ENCODE measurements at regions not wholly inside any gene's neighbourhood (a gene's known extent, or its start where the extent isn't known, plus 50 kb on each side); places are given as distances from the start of the nearest gene placed in this dataset.

- ChIA-PET POLR2A (no interaction called here), CTCF (ENCODE audit: low intra/inter-chr PET ratio, low total read pairs) (no interaction called here)
- BruUV-seq (replicated peaks), result no TSS peak
- ATAC-seq, result no peak
- in situ Hi-C loops (cut with HindIII; ENCODE audit: extremely low pct_ligation_motif_present, low pct_unique_long_range_greater_than_20kb) (no loop called here), intact Hi-C loops (cut with micrococcal nuclease; ENCODE audit: unreplicated experiment) (no loop called here)
- no peak overlapping the region for H3K27ac ChIP-seq (ENCODE audit: extremely low read length, insufficient read depth, low read length)
- no peak for DNase-seq (ENCODE audit: low spot score)
- TF ChIP-seq ZBTB43 (CRISPR knock-in tag; conservative IDR thresholded peaks at IDR 0.05), result no peak
- no peak for TF ChIP-seq ZNF17 (CRISPR knock-in tag; IDR thresholded peaks at IDR 0.05)
- no peak for TF ChIP-seq ATAD3A (CRISPR knock-in tag; IDR thresholded peaks at IDR 0.05)
- H3K9ac ChIP-seq (ENCODE audit: insufficient read depth, low read depth, low read length), result no peak overlapping the region
- no peaks in the 10 kb centered on the region for H4K20me1 ChIP-seq (ENCODE audit: insufficient read depth, low read length)
- H3K27me3 ChIP-seq (ENCODE audit: control insufficient read depth in 1 of 2, insufficient read depth in 2 of 2, low read length in 2 of 2), result 0 out of 5 replicates have a peak, but pooled peaks cover 0 to under 1% of the 10 kb centered on the region in 2 experiments
- H3K9me3 ChIP-seq (ENCODE audit: low read length), result no peaks in the 10 kb centered on the region
- H3K4me3 ChIP-seq (replicated peaks in 1 of 3; ENCODE audit: insufficient read depth in 1 of 3, low read depth in 2 of 3, low read length in 3 of 3), result no peak overlapping the region
- FAIRE-seq, result no peak
- no peak overlapping the region for H2AFZ ChIP-seq (ENCODE audit: low read length)
- H3K36me3 ChIP-seq (replicated peaks in 1 of 2; ENCODE audit: control insufficient read depth in 1 of 2, insufficient read depth in 2 of 2, low read length in 2 of 2), result no peaks in the 10 kb centered on the region
- no peaks in the 10 kb centered on the region for H3K79me2 ChIP-seq (ENCODE audit: insufficient read depth, low read length)
- H3K4me1 ChIP-seq (ENCODE audit: insufficient read depth, low read length), result no peaks in the 10 kb centered on the region
- WGBS (ENCODE audit: low lambda C conversion rate), result 37% methylated on average over 2 of the region's 2 CpGs
- no peak overlapping the region for H3K4me2 ChIP-seq (ENCODE audit: low read depth, low read length)
These were observed 395.1 kb downstream of the RAPGEF2 start for GRCh38 chr4:159497936-159498335.

- BruUV-seq (replicated peaks), result no TSS peak
- Histone ChIP-seq H2AFZ (ENCODE audit: low read length) (no peak overlapping the region), H3K4me3 (replicated peaks in 1 of 3; ENCODE audit: insufficient read depth in 1 of 3, low read depth in 2 of 3, low read length in 3 of 3) (no peak overlapping the region), H4K20me1 (ENCODE audit: insufficient read depth, low read length) (no peaks in the 10 kb centered on the region), H3K79me2 (ENCODE audit: insufficient read depth, low read length) (no peaks in the 10 kb centered on the region), H3K27me3 (ENCODE audit: control insufficient read depth in 1 of 2, insufficient read depth in 2 of 2, low read length in 2 of 2) (peaks cover 0 to 6% of the 10 kb centered on the region in 2 experiments; a peak in 1 of 5 replicates), H3K36me3 (replicated peaks in 1 of 2; ENCODE audit: control insufficient read depth in 1 of 2, insufficient read depth in 2 of 2, low read length in 2 of 2) (no peaks in the 10 kb centered on the region), H3K9me3 (ENCODE audit: low read length) (no peaks in the 10 kb centered on the region), H3K4me1 (ENCODE audit: insufficient read depth, low read length) (no peaks in the 10 kb centered on the region), H3K27ac (ENCODE audit: extremely low read length, insufficient read depth, low read length) (no peak overlapping the region), H3K9ac (ENCODE audit: insufficient read depth, low read depth, low read length) (no peak overlapping the region), H3K4me2 (ENCODE audit: low read depth, low read length) (no peak overlapping the region)
- intact Hi-C loops (cut with micrococcal nuclease; ENCODE audit: unreplicated experiment), result no loop called here
- ATAC-seq (peak; percentile 96), DNase-seq (ENCODE audit: low spot score) (peak; percentile 17), FAIRE-seq (no peak)
- CTCF ChIA-PET (ENCODE audit: low intra/inter-chr PET ratio, low total read pairs), result no interaction called here
- 0% methylated on average over 5 of the region's 5 CpGs for WGBS (ENCODE audit: low lambda C conversion rate)
- POLR2A ChIA-PET, result no interaction called here
- in situ Hi-C loops (cut with HindIII; ENCODE audit: extremely low pct_ligation_motif_present, low pct_unique_long_range_greater_than_20kb), result no loop called here
- TF ChIP-seq FOXP4 (CRISPR knock-in tag; IDR thresholded peaks at IDR 0.05) (peak; percentile 27; the same call in 1 of the 2 replicates), BRCA1 (CRISPR knock-in tag; IDR thresholded peaks at IDR 0.05) (no peak), GATAD2A (CRISPR knock-in tag; IDR thresholded peaks at IDR 0.05) (0 out of 2 replicates have a peak, but pooled peaks have one; percentile 26), RBAK (CRISPR knock-in tag; IDR thresholded peaks at IDR 0.05) (no peak), KLF15 (CRISPR knock-in tag; IDR thresholded peaks at IDR 0.05; ENCODE audit: borderline replicate concordance) (no peak), ZNF251 (CRISPR knock-in tag; IDR thresholded peaks at IDR 0.05) (no peak), HNF4G (IDR thresholded peaks at IDR 0.05; ENCODE audit: borderline replicate concordance, low read depth, low read length) (0 out of 2 replicates have a peak, but pooled peaks have one; percentile 38), HNF4G (CRISPR knock-in tag; IDR thresholded peaks at IDR 0.05; ENCODE audit: borderline replicate concordance, low read depth) (no peak), MAX (IDR thresholded peaks at IDR 0.05) (peak; percentile 26; the same call in 1 of the 2 replicates), ATF4 (CRISPR knock-in tag; IDR thresholded peaks at IDR 0.05) (peak in 1 of 2 experiments; percentile 28; a peak in 1 of 4 replicates), HNF4A (CRISPR knock-in tag; IDR thresholded peaks at IDR 0.05) (peak; percentile 72), CEBPG (CRISPR knock-in tag; IDR thresholded peaks at IDR 0.05) (peak; percentile 33; the same call in 1 of the 2 replicates), RCOR2 (CRISPR knock-in tag; IDR thresholded peaks at IDR 0.05) (no peak)
These were observed 395.7 kb downstream of the RAPGEF2 start for GRCh38 chr4:159498446-159499115.
